SK-N-SH treated with all-trans-retinoic acid at 6 μM for 48 hours (cell line): ENCODE measurements at regions not wholly inside any gene's neighbourhood (a gene's known extent, or its start where the extent isn't known, plus 50 kb on each side); places are given as distances from the start of the nearest gene placed in this dataset.
A peak's percentile ranks its signal among the peaks of the same experiment; 100 is the strongest.

Experiments
- ATAC-seq: fragments of 200-7000 bp; cut with Tn5 transposase; 3 replicates; pipeline ENCODE4 v1.9.1; 2020; ENCODE audit warnings: mild to moderate bottlenecking, moderate library complexity
- BACH2 ChIP-seq: fragments of 250-450 bp; sonication (Bioruptor Pico); IDR thresholded peaks from 2 replicates; pipeline ENCODE4 v1.9.0; 2021; ENCODE audit warnings: mild to moderate bottlenecking, borderline replicate concordance
- CREB5 ChIP-seq: fragments of 250-450 bp; sonication (Bioruptor Pico); IDR thresholded peaks from 2 replicates; pipeline ENCODE4 v1.5.1; 2020; ENCODE audit warnings: low read depth, mild to moderate bottlenecking, moderate library complexity
- CSDC2 ChIP-seq: fragments of 250-450 bp; sonication (Bioruptor Pico); IDR thresholded peaks from 2 replicates; pipeline ENCODE4 v1.5.0; 2020; ENCODE audit warnings: mild to moderate bottlenecking, moderate library complexity
- ESRRG ChIP-seq: fragments of 250-450 bp; sonication (Bioruptor Pico); IDR thresholded peaks from 2 replicates; pipeline ENCODE4 v1.6.1; 2021; ENCODE audit warnings: mild to moderate bottlenecking
- GLIS3 ChIP-seq: fragments of 250-450 bp; sonication (Bioruptor Pico); IDR thresholded peaks from 2 replicates; pipeline ENCODE4 v1.5.0; 2020; ENCODE audit warnings: mild to moderate bottlenecking, moderate library complexity
- ISL1 ChIP-seq: fragments of 250-450 bp; sonication (Bioruptor Pico); IDR thresholded peaks from 2 replicates; pipeline ENCODE4 v2.1.2; 2022; ENCODE audit warnings: mild to moderate bottlenecking, moderate library complexity
- OSR1 ChIP-seq: fragments of 250-450 bp; sonication (Bioruptor Pico); IDR thresholded peaks from 2 replicates; pipeline ENCODE4 v1.8.0; 2022; ENCODE audit warnings: moderate library complexity, mild to moderate bottlenecking, inconsistent platforms
- PATZ1 ChIP-seq: fragments of 250-450 bp; sonication (Bioruptor Pico); IDR thresholded peaks from 2 replicates; pipeline ENCODE4 v1.8.0; 2020; ENCODE audit warnings: mild to moderate bottlenecking, moderate library complexity, borderline replicate concordance
- POU6F1 ChIP-seq: fragments of 250-450 bp; sonication (Bioruptor Pico); IDR thresholded peaks from 2 replicates; pipeline ENCODE4 v1.8.0; 2021; ENCODE audit warnings: low read depth, mild to moderate bottlenecking, moderate library complexity, borderline replicate concordance
- RARB ChIP-seq: fragments of 250-450 bp; sonication (Bioruptor Pico); IDR thresholded peaks from 2 replicates; pipeline ENCODE4 v1.8.0; 2021; ENCODE audit warnings: mild to moderate bottlenecking, moderate library complexity
- SNAI2 ChIP-seq: fragments of 250-450 bp; sonication (Bioruptor Pico); IDR thresholded peaks from 2 replicates; pipeline ENCODE4 v1.5.0; 2020; ENCODE audit warnings: mild to moderate bottlenecking, moderate library complexity
- TOX ChIP-seq: fragments of 250-450 bp; sonication (Bioruptor Pico); IDR thresholded peaks from 2 replicates; pipeline ENCODE4 v1.8.0; 2021; ENCODE audit warnings: mild to moderate bottlenecking, moderate library complexity, borderline replicate concordance
- ZFP3 ChIP-seq: fragments of 250-450 bp; sonication (Bioruptor Pico); IDR thresholded peaks from 2 replicates; pipeline ENCODE4 v1.5.0; 2020; ENCODE audit warnings: mild to moderate bottlenecking, moderate library complexity
- ZFP30 ChIP-seq: fragments of 450-650 bp; formaldehyde crosslinking; IDR thresholded peaks from 2 replicates; pipeline ENCODE4 v1.5.0; 2022; ENCODE audit warnings: mild to moderate bottlenecking, moderate library complexity
- ZNF565 ChIP-seq: fragments of 450-650 bp; formaldehyde crosslinking; conservative IDR thresholded peaks from 2 replicates; pipeline ENCODE4 v1.5.0; 2020; ENCODE audit warnings: low read depth, mild to moderate bottlenecking, moderate library complexity
- ZNF70 ChIP-seq: fragments of 450-650 bp; formaldehyde crosslinking; IDR thresholded peaks from 2 replicates; pipeline ENCODE4 v1.5.0; 2020; ENCODE audit warnings: mild to moderate bottlenecking, moderate library complexity
- TF ChIP-seq, protein P1 (sequence below): fragments of 250-450 bp; sonication (Bioruptor Pico); IDR thresholded peaks from 2 replicates; pipeline ENCODE4 v1.5.1; 2021; ENCODE audit warnings: mild to moderate bottlenecking, moderate library complexity

- TF ChIP-seq TOX (CRISPR knock-in tag) (no peak), ISL1 (CRISPR knock-in tag) (peak; percentile 37; the same call in 1 of the 2 replicates), BACH2 (CRISPR knock-in tag) (no peak), ZFP30 (no peak), ZFP3 (0 out of 2 replicates have a peak, but pooled peaks have one; percentile 12)
- TF ChIP-seq, protein P1, sequence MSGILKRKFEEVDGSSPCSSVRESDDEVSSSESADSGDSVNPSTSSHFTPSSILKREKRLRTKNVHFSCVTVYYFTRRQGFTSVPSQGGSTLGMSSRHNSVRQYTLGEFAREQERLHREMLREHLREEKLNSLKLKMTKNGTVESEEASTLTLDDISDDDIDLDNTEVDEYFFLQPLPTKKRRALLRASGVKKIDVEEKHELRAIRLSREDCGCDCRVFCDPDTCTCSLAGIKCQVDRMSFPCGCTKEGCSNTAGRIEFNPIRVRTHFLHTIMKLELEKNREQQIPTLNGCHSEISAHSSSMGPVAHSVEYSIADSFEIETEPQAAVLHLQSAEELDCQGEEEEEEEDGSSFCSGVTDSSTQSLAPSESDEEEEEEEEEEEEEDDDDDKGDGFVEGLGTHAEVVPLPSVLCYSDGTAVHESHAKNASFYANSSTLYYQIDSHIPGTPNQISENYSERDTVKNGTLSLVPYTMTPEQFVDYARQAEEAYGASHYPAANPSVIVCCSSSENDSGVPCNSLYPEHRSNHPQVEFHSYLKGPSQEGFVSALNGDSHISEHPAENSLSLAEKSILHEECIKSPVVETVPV (CRISPR knock-in tag) = no peak
- no peak for ATAC-seq
These were observed 396.9 kb upstream of the ADGRB3 start for GRCh38 chr6:68238097-68238601.

DNA sequence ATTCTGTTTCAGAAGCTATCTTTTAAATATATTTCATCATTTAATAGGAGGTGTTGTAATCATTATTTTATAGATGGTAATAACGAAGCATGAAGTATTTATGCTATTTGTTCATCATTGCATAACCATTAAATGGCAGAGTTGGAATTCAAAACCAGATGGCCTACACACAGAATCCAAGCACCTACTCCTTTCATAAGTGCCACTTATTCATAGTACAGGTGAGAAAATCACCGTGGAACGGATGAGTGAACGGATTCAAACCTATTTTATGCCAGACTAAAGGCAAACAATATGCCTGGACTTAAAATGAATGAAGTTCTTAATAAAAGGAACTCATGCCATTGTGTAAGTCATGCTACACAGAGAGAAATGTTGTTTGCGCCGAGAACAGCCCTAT is 397.9 kb upstream of the ADGRB3 start:
- TF ChIP-seq PATZ1 (CRISPR knock-in tag) (no peak), CREB5 (no peak), BACH2 (CRISPR knock-in tag) (no peak), ZNF565 (no peak), OSR1 (CRISPR knock-in tag) (no peak), POU6F1 (CRISPR knock-in tag) (no peak), CSDC2 (no peak), GLIS3 (CRISPR knock-in tag) (no peak)
- TF ChIP-seq, all 23 proteins: peak for 0
- no peak for ATAC-seq

GRCh38 chr6:68235326-68235784 is 399.7 kb upstream of the ADGRB3 start:
- no peak for ATAC-seq
- TF ChIP-seq PATZ1 (CRISPR knock-in tag) (no peak), CREB5 (no peak), GLIS3 (CRISPR knock-in tag) (no peak), SNAI2 (CRISPR knock-in tag) (no peak), RARB (no peak), CSDC2 (no peak), ZNF70 (CRISPR knock-in tag) (no peak)

DNA sequence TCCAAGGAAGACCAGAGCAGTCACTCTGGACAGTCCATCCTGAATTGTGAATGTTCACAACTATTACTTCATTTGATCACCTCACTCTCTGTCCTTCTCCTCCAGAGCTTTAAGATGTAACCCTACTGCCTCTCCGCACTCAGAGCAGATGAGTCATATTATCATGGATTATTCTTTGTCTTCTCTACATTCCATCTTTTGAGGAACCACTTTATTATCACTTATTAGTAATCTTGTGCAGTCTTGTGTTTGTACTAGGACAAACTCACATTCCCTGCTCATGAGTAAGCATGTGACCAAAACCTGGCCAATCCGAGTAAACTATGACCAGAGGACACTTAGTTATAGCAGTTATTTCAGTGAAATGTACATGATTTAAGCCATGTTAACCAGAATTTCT is 401.5 kb upstream of the ADGRB3 start:
- no peak for ATAC-seq
- TF ChIP-seq ISL1 (CRISPR knock-in tag) = peak; percentile 26; the same call in 1 of the 2 replicates
- TF ChIP-seq TOX (CRISPR knock-in tag) = no peak

DNA sequence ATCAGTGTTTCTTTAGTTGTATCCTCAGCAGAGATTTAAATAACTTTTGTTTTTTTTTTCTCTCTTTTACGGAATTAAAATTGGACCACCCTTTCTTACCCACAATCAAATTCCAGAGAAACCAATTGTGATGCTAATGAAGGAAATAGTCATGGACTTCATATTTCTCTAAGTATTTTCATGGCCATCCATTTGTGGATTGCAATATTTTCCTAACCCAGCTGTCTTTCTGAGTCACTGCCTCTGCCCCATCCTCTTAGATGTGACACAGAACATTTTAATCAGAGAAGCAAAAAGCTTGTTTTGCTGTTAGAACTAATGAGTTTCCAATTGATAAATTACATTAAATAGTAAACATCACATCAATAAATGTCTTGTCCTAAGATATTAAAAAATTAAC is 405.5 kb upstream of the ADGRB3 start:
- no peak for TF ChIP-seq ESRRG (CRISPR knock-in tag)
- ATAC-seq = no peak
